H9 (cell line): ENCODE measurements at regions not wholly inside any gene's neighbourhood (a gene's known extent, or its start where the extent isn't known, plus 50 kb on each side); places are given as distances from the start of the nearest gene placed in this dataset.

Experiments
- DNase-seq: peaks from one replicate; pipeline ENCODE4 v3.0.0-alpha.2; 2017
- H2AFZ ChIP-seq: one replicate; pipeline ENCODE4 v1.6.1; 2013; ENCODE audit warnings: mild to moderate bottlenecking, low read length, control low read depth, moderate library complexity
- H2AK5ac ChIP-seq: 2 replicates; pipeline ENCODE4 v1.6.1; 2013; ENCODE audit warnings: low read length, control low read depth, mixed read lengths; ENCODE audit not compliant: insufficient read length
- H2BK120ac ChIP-seq: one replicate; pipeline ENCODE4 v1.6.1; 2013; ENCODE audit warnings: low read depth, mild to moderate bottlenecking, low read length, control low read depth, inconsistent platforms; ENCODE audit not compliant: poor library complexity, severe bottlenecking
- H2BK12ac ChIP-seq: 2 replicates; pipeline ENCODE4 v1.6.1; 2013; ENCODE audit warnings: low read length, control low read depth, mixed read lengths, low read depth; ENCODE audit not compliant: insufficient read length
- H2BK15ac ChIP-seq: 2 replicates; pipeline ENCODE4 v1.6.1; 2013; ENCODE audit warnings: low read depth, low read length, control low read depth
- H2BK20ac ChIP-seq: one replicate; pipeline ENCODE4 v1.6.1; 2013; ENCODE audit warnings: low read depth, mild to moderate bottlenecking, low read length, control low read depth, inconsistent platforms; ENCODE audit not compliant: poor library complexity, severe bottlenecking
- H2BK5ac ChIP-seq: 2 replicates; pipeline ENCODE4 v1.6.1; 2013; ENCODE audit warnings: low read length, control low read depth, mixed read lengths; ENCODE audit not compliant: insufficient read length
- H3K14ac ChIP-seq: 2 replicates; pipeline ENCODE4 v1.6.1; 2013; ENCODE audit warnings: low read length, control low read depth; ENCODE audit not compliant: insufficient read depth
- H3K18ac ChIP-seq: 2 replicates; pipeline ENCODE4 v1.6.1; 2013; ENCODE audit warnings: low read depth, mild to moderate bottlenecking, mixed read lengths, low read length, control low read depth; ENCODE audit not compliant: insufficient read length
- H3K23ac ChIP-seq: 2 replicates; pipeline ENCODE4 v1.6.1; 2013; ENCODE audit warnings: low read length, control low read depth, mixed read lengths, low read depth; ENCODE audit not compliant: insufficient read length
- H3K23me2 ChIP-seq: 2 replicates; pipeline ENCODE4 v1.6.1; 2013; ENCODE audit warnings: low read depth, mild to moderate bottlenecking, mixed read lengths, low read length, control low read depth; ENCODE audit not compliant: insufficient read length, poor library complexity, severe bottlenecking
- H3K27ac ChIP-seq: 2 replicates; pipeline ENCODE4 v1.5.1; 2013; ENCODE audit warnings: low read length, control low read depth, mixed read lengths, low read depth; ENCODE audit not compliant: insufficient read length
- H3K27me3 ChIP-seq: 2 replicates; pipeline ENCODE4 v1.6.1; 2013; ENCODE audit warnings: low read length, control low read depth, inconsistent platforms; ENCODE audit not compliant: insufficient read depth
- H3K4ac ChIP-seq: 2 replicates; pipeline ENCODE4 v1.6.1; 2013; ENCODE audit warnings: low read depth, mild to moderate bottlenecking, control low read depth, inconsistent platforms, low read length, moderate library complexity
- H3K4me1 ChIP-seq: 2 replicates; pipeline ENCODE4 v1.6.1; 2013; ENCODE audit warnings: low read length, control low read depth, inconsistent platforms; ENCODE audit not compliant: insufficient read depth
- H3K4me2 ChIP-seq: 2 replicates; pipeline ENCODE4 v1.6.1; 2013; ENCODE audit warnings: low read length, control low read depth, mixed read lengths; ENCODE audit not compliant: insufficient read length, insufficient read depth
- H3K56ac ChIP-seq: 2 replicates; pipeline ENCODE4 v1.6.1; 2013; ENCODE audit warnings: low read depth, mild to moderate bottlenecking, mixed read lengths, low read length, control low read depth; ENCODE audit not compliant: insufficient read length
- H3K79me1 ChIP-seq: 2 replicates; pipeline ENCODE4 v1.6.1; 2013; ENCODE audit warnings: low read depth, mild to moderate bottlenecking, moderate library complexity, low read length, control low read depth, inconsistent platforms; ENCODE audit not compliant: insufficient read depth, poor library complexity, severe bottlenecking
- H3K79me2 ChIP-seq: 2 replicates; pipeline ENCODE4 v1.6.1; 2013; ENCODE audit warnings: low read length, control low read depth, inconsistent platforms; ENCODE audit not compliant: insufficient read depth
- H3K9ac ChIP-seq: 2 replicates; pipeline ENCODE4 v1.6.1; 2013; ENCODE audit warnings: low read length, control low read depth, mixed read lengths; ENCODE audit not compliant: insufficient read length; ENCODE audit errors: extremely low read depth
- H3K9me3 ChIP-seq: one replicate; pipeline ENCODE4 v1.6.1; 2013; ENCODE audit warnings: low read depth, low read length, inconsistent platforms; ENCODE audit not compliant: control insufficient read depth
- H3T11ph ChIP-seq: one replicate; pipeline ENCODE4 v1.6.1; 2013; ENCODE audit warnings: mild to moderate bottlenecking, low read length, control low read depth, inconsistent platforms
- H4K20me1 ChIP-seq: one replicate; pipeline ENCODE4 v1.6.1; 2013; ENCODE audit not compliant: control insufficient read depth, insufficient read length, insufficient read depth
- H4K5ac ChIP-seq: 2 replicates; pipeline ENCODE4 v1.6.1; 2013; ENCODE audit warnings: low read depth, mild to moderate bottlenecking, mixed read lengths, low read length, control low read depth; ENCODE audit not compliant: insufficient read length
- H4K8ac ChIP-seq: replicated peaks from 2 replicates; pipeline ENCODE4 v1.6.1; 2013; ENCODE audit warnings: low read length, control low read depth, mixed read lengths, low read depth; ENCODE audit not compliant: insufficient read length
- H4K91ac ChIP-seq: 2 replicates; pipeline ENCODE4 v1.6.1; 2013; ENCODE audit warnings: low read depth, mild to moderate bottlenecking, moderate library complexity, mixed read lengths, low read length, control low read depth; ENCODE audit not compliant: insufficient read length
- H3K27ac Mint-ChIP-seq, 3 experiments: 2 replicates in 2 of 3; 3 replicates in 1 of 3; pipeline ENCODE4 v1.8.0; 2020 to 2021; ENCODE audit warnings: mixed read lengths in 3 of 3, mild to moderate bottlenecking in 1 of 3, moderate library complexity in 1 of 3
- H3K27me3 Mint-ChIP-seq: 2 replicates; pipeline ENCODE4 v1.8.0; 2021; ENCODE audit warnings: low read depth, mild to moderate bottlenecking, moderate library complexity, mixed read lengths
- H3K36me3 Mint-ChIP-seq, 3 experiments: 2 replicates in 2 of 3; 3 replicates in 1 of 3; pipeline ENCODE4 v1.8.0; 2020 to 2021; ENCODE audit warnings: low read depth in 3 of 3, mixed read lengths in 3 of 3; ENCODE audit not compliant: insufficient read depth in 1 of 3
- H3K4me1 Mint-ChIP-seq, 2 experiments: 2 replicates each; pipeline ENCODE4 v1.8.0; 2020; ENCODE audit warnings: mixed read lengths in 2 of 2
- H3K4me3 Mint-ChIP-seq, 2 experiments: 2 replicates in 1 of 2; 3 replicates in 1 of 2; pipeline ENCODE4 v1.8.0; 2020 to 2021; ENCODE audit warnings: mild to moderate bottlenecking in 2 of 2, mixed read lengths in 2 of 2, moderate library complexity in 1 of 2
- H3K9me3 Mint-ChIP-seq, 2 experiments: 2 replicates in 1 of 2; 3 replicates in 1 of 2; pipeline ENCODE4 v1.8.0; 2020; ENCODE audit warnings: mild to moderate bottlenecking in 2 of 2, mixed read lengths in 2 of 2, moderate library complexity in 1 of 2
- CTCF ChIP-seq: fragments of 200-600 bp; sonication (generic); conservative IDR thresholded peaks from 3 replicates; pipeline ENCODE4 v1.8.0; 2021; ENCODE audit warnings: antibody characterized with exemption, mild to moderate bottlenecking
- WGBS: extraction: QIAGEN DNeasy Blood & Tissue Kit; methylation state at CpG from one replicate; pipeline ENCODE4 v1.1.7; 2013; ENCODE audit warnings: missing lambda C conversion rate, low lambda C conversion rate, mixed read lengths; ENCODE audit not compliant: insufficient read length; ENCODE audit errors: extremely low coverage; 5-methylcytosine and 5-hydroxymethylcytosine counted together

GRCh38 chr1:5779608-5780323 is 212.5 kb downstream of the NPHP4 start:
- no peak overlapping the region for H4K8ac ChIP-seq
- no peaks in the 10 kb centered on the region for H3K79me1 ChIP-seq
- H3K27me3 ChIP-seq: no peaks in the 10 kb centered on the region
- no peak overlapping the region for H2BK120ac ChIP-seq
- H3K4me2 ChIP-seq: no peak overlapping the region
- H3K9ac ChIP-seq: no peak overlapping the region
- no peak for DNase-seq
- H3K4me1 Mint-ChIP-seq: peaks cover 4 to 7% of the 10 kb centered on the region in 2 experiments
- no peak overlapping the region for H4K5ac ChIP-seq
- H3K9me3 ChIP-seq: no peaks in the 10 kb centered on the region
- H3K14ac ChIP-seq: no peak overlapping the region
- H3K79me2 ChIP-seq: no peaks in the 10 kb centered on the region
- no peaks in the 10 kb centered on the region for H3K23me2 ChIP-seq
- peaks cover 0 to 7% (median 0%) of the 10 kb centered on the region in 3 experiments; a peak in 2 of 7 replicates for H3K36me3 Mint-ChIP-seq
- TF ChIP-seq CTCF: no peak
- H2AK5ac ChIP-seq: no peak overlapping the region
- H4K20me1 ChIP-seq: no peaks in the 10 kb centered on the region
- H4K91ac ChIP-seq: no peak overlapping the region
- no peak overlapping the region for H3K27ac Mint-ChIP-seq
- no peak overlapping the region for H2BK5ac ChIP-seq
- WGBS: no CpG with 5 or more reads among the region's 24 CpGs
- peaks cover 7% of the 10 kb centered on the region for H3K27me3 Mint-ChIP-seq
- no peak overlapping the region for H2BK12ac ChIP-seq
- no peak overlapping the region for H2BK20ac ChIP-seq
- H2AFZ ChIP-seq: no peak overlapping the region
- peaks cover 0 to 6% of the 10 kb centered on the region in 2 experiments; a peak in 2 of 5 replicates for H3K9me3 Mint-ChIP-seq
- no peak overlapping the region for H3K56ac ChIP-seq
- H3K4me3 Mint-ChIP-seq: no peak overlapping the region
- no peak overlapping the region for H3K4ac ChIP-seq
- H3T11ph ChIP-seq: no peak overlapping the region
- no peak overlapping the region for H3K23ac ChIP-seq
- H2BK15ac ChIP-seq: no peak overlapping the region
- no peaks in the 10 kb centered on the region; the same call in 1 of the 2 replicates for H3K4me1 ChIP-seq
- no peak overlapping the region for H3K18ac ChIP-seq
- no peak overlapping the region for H3K27ac ChIP-seq
